ENCODE measurements at regions not wholly inside any gene's neighbourhood (a gene's known extent, or its start where the extent isn't known, plus 50 kb on each side); places are given as distances from the start of the nearest gene placed in this dataset.

DNA sequence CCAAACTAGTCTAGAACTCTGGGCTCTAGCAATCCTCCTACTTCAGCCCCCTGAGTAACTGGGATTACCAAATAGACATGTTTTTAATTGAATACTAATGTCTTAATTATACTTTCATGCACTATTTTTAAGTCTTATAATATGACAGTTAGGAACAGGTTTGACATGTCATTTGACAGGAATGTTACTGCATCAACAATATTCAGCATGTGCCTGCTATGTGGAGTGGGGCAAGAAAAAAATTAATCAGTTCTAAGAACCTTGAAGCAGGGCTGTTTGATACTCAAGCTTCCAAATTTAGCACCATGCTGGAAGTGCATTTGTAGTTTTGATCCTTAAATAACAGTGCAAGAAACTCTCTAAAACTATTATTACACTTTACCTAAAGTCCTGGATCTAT lies 265.3 kb downstream of the MZT1 start:
- Mint-ChIP-seq H3K27ac (no peak overlapping the region), H3K9me3 (peaks cover 0 to 7% (median 2%) of the 10 kb centered on the region in 7 donors), H3K4me3 (no peak overlapping the region), H3K27me3 (no peaks in the 10 kb centered on the region), H3K4me1 (no peaks in the 10 kb centered on the region), H3K36me3 (no peaks in the 10 kb centered on the region)
- Histone ChIP-seq H3K27me3 (ENCODE audit: control insufficient read depth, insufficient read depth, low read length) (no peaks in the 10 kb centered on the region), H3K4me3 (ENCODE audit: low read depth, low read length) (no peak overlapping the region), H3K36me3 (ENCODE audit: control insufficient read depth, insufficient read depth, low read length) (no peaks in the 10 kb centered on the region), H3K4me1 (ENCODE audit: control insufficient read depth, insufficient read depth, low read length, poor library complexity, severe bottlenecking) (no peaks in the 10 kb centered on the region), H3K9me3 (ENCODE audit: control insufficient read depth in 2 of 2, low read length in 2 of 2) (no peaks in the 10 kb centered on the region), H3K27ac (ENCODE audit: insufficient read depth, low read length, poor library complexity, severe bottlenecking) (no peak overlapping the region)
- no peak for DNase-seq
- ATAC-seq (ENCODE audit: low read depth in 2 of 2) = no peak

DNA sequence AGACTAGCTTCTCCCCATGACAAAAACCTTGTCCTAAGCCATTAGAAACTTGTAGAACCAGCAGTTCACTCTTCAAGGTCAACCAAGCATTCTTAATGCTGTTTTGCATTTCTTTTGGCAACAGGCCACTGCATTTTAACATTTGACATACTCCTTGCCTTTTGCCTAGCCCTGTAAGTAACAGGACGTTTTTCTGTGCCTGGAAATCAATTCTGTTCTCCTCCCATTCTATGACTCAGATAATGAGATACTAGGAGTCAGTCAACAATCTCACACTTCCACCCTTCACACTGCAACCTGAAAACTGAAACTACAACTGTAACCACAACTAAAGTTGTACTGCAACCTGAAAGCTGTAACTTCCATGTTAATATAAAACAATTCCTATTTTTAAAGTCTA lies 268.7 kb downstream of the MZT1 start:
- Histone ChIP-seq H3K27ac (ENCODE audit: insufficient read depth, low read length, poor library complexity, severe bottlenecking) (no peak overlapping the region), H3K27me3 (ENCODE audit: control insufficient read depth, insufficient read depth, low read length) (no peaks in the 10 kb centered on the region), H3K9me3 (ENCODE audit: control insufficient read depth in 2 of 2, low read length in 2 of 2) (no peaks in the 10 kb centered on the region), H3K4me1 (ENCODE audit: control insufficient read depth, insufficient read depth, low read length, poor library complexity, severe bottlenecking) (no peaks in the 10 kb centered on the region), H3K4me3 (ENCODE audit: low read depth, low read length) (no peak overlapping the region), H3K36me3 (ENCODE audit: control insufficient read depth, insufficient read depth, low read length) (no peaks in the 10 kb centered on the region)
- ATAC-seq (ENCODE audit: low read depth in 2 of 2) (no peak), DNase-seq (no peak)
- H3K4me1 Mint-ChIP-seq = no peaks in the 10 kb centered on the region
- H3K36me3 Mint-ChIP-seq = no peaks in the 10 kb centered on the region
- no peak overlapping the region for H3K27ac Mint-ChIP-seq
- peaks cover 0 to 9% (median 1%) of the 10 kb centered on the region in 7 donors for H3K9me3 Mint-ChIP-seq
- H3K27me3 Mint-ChIP-seq = no peaks in the 10 kb centered on the region
- H3K4me3 Mint-ChIP-seq = no peak overlapping the region

DNA sequence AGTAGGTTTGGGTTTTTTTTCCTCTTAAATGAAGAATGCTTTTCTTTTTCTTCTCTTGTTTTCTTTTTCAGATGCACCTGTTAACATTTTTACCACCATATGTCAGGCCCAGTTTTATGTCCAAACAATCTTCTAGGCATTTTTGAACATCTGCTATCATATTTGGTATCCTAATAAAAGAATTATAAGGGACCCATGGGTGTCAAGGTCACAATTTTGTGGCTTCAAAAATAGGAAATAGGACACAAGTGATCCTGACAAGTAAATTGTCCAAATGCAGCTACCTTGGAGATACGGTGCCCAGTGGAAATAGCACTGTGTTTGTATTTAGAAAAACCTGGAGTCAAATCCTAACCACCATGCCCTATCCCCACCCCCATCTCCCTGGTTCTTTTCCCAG lies 270.3 kb downstream of the MZT1 start:
- Histone ChIP-seq H3K4me1 (ENCODE audit: control insufficient read depth, insufficient read depth, low read length, poor library complexity, severe bottlenecking) (no peaks in the 10 kb centered on the region), H3K4me3 (ENCODE audit: low read depth, low read length) (no peak overlapping the region), H3K36me3 (ENCODE audit: control insufficient read depth, insufficient read depth, low read length) (no peaks in the 10 kb centered on the region), H3K27me3 (ENCODE audit: control insufficient read depth, insufficient read depth, low read length) (no peaks in the 10 kb centered on the region), H3K9me3 (ENCODE audit: control insufficient read depth in 2 of 2, low read length in 2 of 2) (no peaks in the 10 kb centered on the region), H3K27ac (ENCODE audit: insufficient read depth, low read length, poor library complexity, severe bottlenecking) (no peak overlapping the region)
- Mint-ChIP-seq H3K4me1 (no peaks in the 10 kb centered on the region), H3K36me3 (no peaks in the 10 kb centered on the region), H3K27me3 (no peaks in the 10 kb centered on the region), H3K27ac (no peak overlapping the region), H3K4me3 (no peak overlapping the region), H3K9me3 (peaks cover 0 to 9% (median 2%) of the 10 kb centered on the region in 7 donors)
- DNase-seq (no peak), ATAC-seq (ENCODE audit: low read depth in 2 of 2) (no peak)

DNA sequence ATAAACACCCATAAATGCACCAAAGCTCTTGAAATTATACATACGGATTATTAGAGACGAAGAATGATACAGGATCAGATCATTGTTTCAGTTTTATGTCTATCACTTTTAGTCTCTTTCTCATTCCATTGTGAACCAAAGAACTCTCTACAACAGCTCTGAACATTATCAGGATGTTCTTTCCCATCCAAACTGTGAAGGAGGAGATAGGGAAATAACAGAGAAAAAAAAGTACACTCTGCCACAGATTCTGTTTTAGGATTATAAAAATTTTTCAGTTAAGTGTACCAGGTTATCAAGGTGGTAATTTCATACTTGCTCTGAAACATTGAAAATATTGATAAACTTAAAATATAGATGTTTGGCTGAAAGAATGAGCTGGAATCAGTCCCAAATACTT lies 270.9 kb downstream of the MZT1 start:
- H3K4me3 Mint-ChIP-seq = no peak overlapping the region
- no peak for ATAC-seq (ENCODE audit: low read depth in 2 of 2)
- Histone ChIP-seq H3K36me3 (ENCODE audit: control insufficient read depth, insufficient read depth, low read length) (no peaks in the 10 kb centered on the region), H3K27ac (ENCODE audit: insufficient read depth, low read length, poor library complexity, severe bottlenecking) (no peak overlapping the region), H3K4me1 (ENCODE audit: control insufficient read depth, insufficient read depth, low read length, poor library complexity, severe bottlenecking) (no peaks in the 10 kb centered on the region), H3K9me3 (ENCODE audit: control insufficient read depth in 2 of 2, low read length in 2 of 2) (no peaks in the 10 kb centered on the region), H3K4me3 (ENCODE audit: low read depth, low read length) (no peak overlapping the region), H3K27me3 (ENCODE audit: control insufficient read depth, insufficient read depth, low read length) (no peaks in the 10 kb centered on the region)
- H3K36me3 Mint-ChIP-seq = no peaks in the 10 kb centered on the region
- peaks cover 0 to 9% (median 2%) of the 10 kb centered on the region in 7 donors for H3K9me3 Mint-ChIP-seq
- no peak for DNase-seq
- H3K27ac Mint-ChIP-seq = no peak overlapping the region
- H3K4me1 Mint-ChIP-seq = no peaks in the 10 kb centered on the region
- no peaks in the 10 kb centered on the region for H3K27me3 Mint-ChIP-seq

DNA sequence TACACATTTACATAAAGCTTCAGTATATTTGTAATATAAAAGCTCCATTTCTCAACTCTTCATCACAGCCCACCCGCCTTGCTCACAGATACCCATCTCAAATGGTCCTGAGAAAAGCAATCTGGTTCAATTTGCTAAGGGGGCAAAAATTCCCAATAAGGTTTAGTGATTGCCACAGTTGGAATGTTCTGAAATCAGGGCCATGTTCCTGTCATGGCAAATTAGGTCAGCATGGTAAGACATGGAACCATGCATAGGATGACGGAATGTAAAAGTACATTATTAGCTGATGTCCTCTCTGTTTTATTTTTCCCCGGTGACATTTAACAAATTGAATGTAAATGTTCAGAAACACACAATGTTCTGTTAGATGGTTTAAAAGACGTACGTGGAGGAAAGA lies 274.3 kb downstream of the MZT1 start:
- Histone ChIP-seq H3K9me3 (ENCODE audit: control insufficient read depth in 2 of 2, low read length in 2 of 2) (peaks cover 0 to 4% of the 10 kb centered on the region in 2 experiments), H3K4me3 (ENCODE audit: low read depth, low read length) (no peak overlapping the region), H3K27ac (ENCODE audit: insufficient read depth, low read length, poor library complexity, severe bottlenecking) (no peak overlapping the region), H3K36me3 (ENCODE audit: control insufficient read depth, insufficient read depth, low read length) (no peaks in the 10 kb centered on the region), H3K4me1 (ENCODE audit: control insufficient read depth, insufficient read depth, low read length, poor library complexity, severe bottlenecking) (no peaks in the 10 kb centered on the region), H3K27me3 (ENCODE audit: control insufficient read depth, insufficient read depth, low read length) (no peaks in the 10 kb centered on the region)
- Mint-ChIP-seq H3K9me3 (peaks cover 2 to 10% (median 4%) of the 10 kb centered on the region in 7 donors), H3K27me3 (no peaks in the 10 kb centered on the region), H3K27ac (no peak overlapping the region), H3K4me3 (no peak overlapping the region), H3K36me3 (no peaks in the 10 kb centered on the region), H3K4me1 (no peaks in the 10 kb centered on the region)
- DNase-seq (no peak), ATAC-seq (ENCODE audit: low read depth in 2 of 2) (no peak)

DNA sequence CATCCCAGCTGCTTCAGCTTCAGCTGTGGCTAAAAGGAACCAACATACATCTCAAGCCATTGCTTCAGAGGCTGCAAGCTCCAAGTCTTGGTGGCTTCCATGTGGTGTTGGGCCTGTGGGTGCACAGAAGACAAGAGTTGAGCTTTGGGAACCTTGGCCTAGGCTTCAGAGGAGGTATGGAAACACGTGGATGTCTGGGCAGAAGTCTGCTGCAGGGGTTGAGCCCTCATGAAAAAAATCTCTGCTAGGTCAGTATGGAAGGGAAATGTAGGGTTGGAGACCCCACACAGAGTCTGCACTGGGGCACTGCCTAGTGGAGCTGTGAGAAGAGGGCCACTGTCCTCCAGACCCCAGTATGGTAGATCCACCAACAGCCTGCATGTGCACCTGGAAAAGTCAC lies 279.3 kb downstream of the MZT1 start:
- ATAC-seq (ENCODE audit: low read depth in 2 of 2) (no peak), DNase-seq (no peak)
- H3K4me1 ChIP-seq (ENCODE audit: control insufficient read depth, insufficient read depth, low read length, poor library complexity, severe bottlenecking) = no peaks in the 10 kb centered on the region
- Mint-ChIP-seq H3K27ac (no peak overlapping the region), H3K27me3 (no peaks in the 10 kb centered on the region), H3K36me3 (no peaks in the 10 kb centered on the region), H3K9me3 (peaks cover 2 to 14% (median 5%) of the 10 kb centered on the region in 7 donors), H3K4me1 (no peaks in the 10 kb centered on the region), H3K4me3 (no peak overlapping the region)
- no peak overlapping the region for H3K27ac ChIP-seq (ENCODE audit: insufficient read depth, low read length, poor library complexity, severe bottlenecking)
- peaks cover 0 to 4% of the 10 kb centered on the region in 2 experiments for H3K9me3 ChIP-seq (ENCODE audit: control insufficient read depth in 2 of 2, low read length in 2 of 2)
- no peaks in the 10 kb centered on the region for H3K36me3 ChIP-seq (ENCODE audit: control insufficient read depth, insufficient read depth, low read length)
- no peaks in the 10 kb centered on the region for H3K27me3 ChIP-seq (ENCODE audit: control insufficient read depth, insufficient read depth, low read length)
- no peak overlapping the region for H3K4me3 ChIP-seq (ENCODE audit: low read depth, low read length)

DNA sequence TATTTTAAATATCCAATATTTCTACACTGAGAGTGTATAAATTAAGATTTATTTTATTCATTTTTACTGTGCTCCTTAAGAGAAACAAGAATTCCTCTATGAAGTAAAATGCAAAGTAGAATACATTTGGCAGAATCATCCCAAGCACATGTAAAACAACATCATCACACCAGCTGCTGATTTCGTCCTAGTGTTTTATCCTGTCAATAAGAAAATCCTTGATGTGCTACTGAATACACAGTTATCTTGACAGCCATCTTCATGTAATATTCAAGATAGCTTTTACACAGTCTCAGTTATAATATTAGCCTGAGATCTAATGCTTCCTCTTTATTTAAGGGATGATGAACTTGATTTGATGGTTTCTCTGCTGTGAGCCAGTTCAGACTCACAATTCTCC lies 282.4 kb downstream of the MZT1 start:
- Histone ChIP-seq H3K36me3 (ENCODE audit: control insufficient read depth, insufficient read depth, low read length) (no peaks in the 10 kb centered on the region), H3K4me1 (ENCODE audit: control insufficient read depth, insufficient read depth, low read length, poor library complexity, severe bottlenecking) (no peaks in the 10 kb centered on the region), H3K27me3 (ENCODE audit: control insufficient read depth, insufficient read depth, low read length) (no peaks in the 10 kb centered on the region), H3K27ac (ENCODE audit: insufficient read depth, low read length, poor library complexity, severe bottlenecking) (no peak overlapping the region), H3K9me3 (ENCODE audit: control insufficient read depth in 2 of 2, low read length in 2 of 2) (peaks cover 0 to 4% of the 10 kb centered on the region in 2 experiments), H3K4me3 (ENCODE audit: low read depth, low read length) (no peak overlapping the region)
- Mint-ChIP-seq H3K27ac (no peak overlapping the region), H3K36me3 (no peaks in the 10 kb centered on the region), H3K4me3 (no peak overlapping the region), H3K27me3 (no peaks in the 10 kb centered on the region), H3K9me3 (peaks cover 2 to 12% (median 7%) of the 10 kb centered on the region in 7 donors), H3K4me1 (no peaks in the 10 kb centered on the region)
- no peak for DNase-seq
- ATAC-seq (ENCODE audit: low read depth in 2 of 2) = no peak

DNA sequence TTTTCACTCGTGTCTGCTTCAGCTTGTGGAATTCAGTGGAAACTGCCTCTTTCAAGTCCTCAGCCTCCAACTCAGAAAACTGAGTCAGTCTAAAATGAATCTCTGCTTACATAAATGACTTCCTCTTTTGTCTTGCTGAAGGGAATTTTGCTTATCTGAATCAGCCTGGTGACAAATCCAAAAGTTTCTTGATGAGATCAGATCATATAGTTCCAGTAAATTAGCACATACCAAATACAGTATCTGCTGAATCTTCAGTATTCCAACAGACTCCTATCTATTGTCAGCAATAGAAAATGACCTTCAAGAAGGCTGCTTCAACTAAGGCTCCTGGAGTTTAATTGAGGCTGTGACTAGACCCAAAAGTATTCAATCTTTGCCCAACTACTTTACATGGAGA lies 290.0 kb downstream of the MZT1 start:
- Histone ChIP-seq H3K9me3 (ENCODE audit: control insufficient read depth in 2 of 2, low read length in 2 of 2) (no peaks in the 10 kb centered on the region), H3K27me3 (ENCODE audit: control insufficient read depth, insufficient read depth, low read length) (no peaks in the 10 kb centered on the region), H3K27ac (ENCODE audit: insufficient read depth, low read length, poor library complexity, severe bottlenecking) (no peak overlapping the region), H3K4me1 (ENCODE audit: control insufficient read depth, insufficient read depth, low read length, poor library complexity, severe bottlenecking) (no peaks in the 10 kb centered on the region), H3K36me3 (ENCODE audit: control insufficient read depth, insufficient read depth, low read length) (no peaks in the 10 kb centered on the region), H3K4me3 (ENCODE audit: low read depth, low read length) (no peak overlapping the region)
- H3K27ac Mint-ChIP-seq = no peak overlapping the region
- no peaks in the 10 kb centered on the region for H3K27me3 Mint-ChIP-seq
- H3K4me1 Mint-ChIP-seq = no peaks in the 10 kb centered on the region
- H3K9me3 Mint-ChIP-seq = peaks cover 0 to 2% (median 0%) of the 10 kb centered on the region in 7 donors
- no peaks in the 10 kb centered on the region for H3K36me3 Mint-ChIP-seq
- DNase-seq (no peak), ATAC-seq (ENCODE audit: low read depth in 2 of 2) (no peak)
- no peak overlapping the region for H3K4me3 Mint-ChIP-seq
